ENCODE measurements at regions not wholly inside any gene's neighbourhood (a gene's known extent, or its start where the extent isn't known, plus 50 kb on each side); places are given as distances from the start of the nearest gene placed in this dataset.

DNA sequence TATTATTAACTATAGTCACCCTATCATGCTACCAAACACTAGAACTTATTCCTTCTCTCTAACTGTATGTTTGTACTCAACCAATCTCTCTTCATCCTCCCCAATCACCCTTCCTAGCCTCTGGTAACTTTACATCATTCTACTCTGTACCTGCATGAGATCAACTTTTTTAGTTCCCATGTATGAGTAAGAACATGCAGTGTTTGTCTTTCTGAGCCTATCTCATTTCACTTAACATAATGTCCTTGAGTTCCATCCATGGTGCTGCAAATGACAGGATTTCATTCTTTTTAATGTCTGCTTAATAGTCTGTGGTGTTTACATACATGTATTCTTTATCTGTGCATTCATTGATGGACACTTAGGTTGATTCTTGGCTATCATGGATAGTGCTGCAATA is 108.9 kb upstream of the RFX8 start:
- TF ChIP-seq, protein P1, sequence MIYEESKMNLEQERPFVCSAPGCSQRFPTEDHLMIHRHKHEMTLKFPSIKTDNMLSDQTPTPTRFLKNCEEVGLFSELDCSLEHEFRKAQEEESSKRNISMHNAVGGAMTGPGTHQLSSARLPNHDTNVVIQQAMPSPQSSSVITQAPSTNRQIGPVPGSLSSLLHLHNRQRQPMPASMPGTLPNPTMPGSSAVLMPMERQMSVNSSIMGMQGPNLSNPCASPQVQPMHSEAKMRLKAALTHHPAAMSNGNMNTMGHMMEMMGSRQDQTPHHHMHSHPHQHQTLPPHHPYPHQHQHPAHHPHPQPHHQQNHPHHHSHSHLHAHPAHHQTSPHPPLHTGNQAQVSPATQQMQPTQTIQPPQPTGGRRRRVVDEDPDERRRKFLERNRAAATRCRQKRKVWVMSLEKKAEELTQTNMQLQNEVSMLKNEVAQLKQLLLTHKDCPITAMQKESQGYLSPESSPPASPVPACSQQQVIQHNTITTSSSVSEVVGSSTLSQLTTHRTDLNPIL (CRISPR knock-in tag; IDR thresholded peaks at IDR 0.05; ENCODE audit: low read depth) = no peak
- no peak for TF ChIP-seq ESRRG (CRISPR knock-in tag; IDR thresholded peaks at IDR 0.05)
- TF ChIP-seq TCF4 (CRISPR knock-in tag; IDR thresholded peaks at IDR 0.05; ENCODE audit: borderline replicate concordance) = no peak
- TF ChIP-seq, protein P2, sequence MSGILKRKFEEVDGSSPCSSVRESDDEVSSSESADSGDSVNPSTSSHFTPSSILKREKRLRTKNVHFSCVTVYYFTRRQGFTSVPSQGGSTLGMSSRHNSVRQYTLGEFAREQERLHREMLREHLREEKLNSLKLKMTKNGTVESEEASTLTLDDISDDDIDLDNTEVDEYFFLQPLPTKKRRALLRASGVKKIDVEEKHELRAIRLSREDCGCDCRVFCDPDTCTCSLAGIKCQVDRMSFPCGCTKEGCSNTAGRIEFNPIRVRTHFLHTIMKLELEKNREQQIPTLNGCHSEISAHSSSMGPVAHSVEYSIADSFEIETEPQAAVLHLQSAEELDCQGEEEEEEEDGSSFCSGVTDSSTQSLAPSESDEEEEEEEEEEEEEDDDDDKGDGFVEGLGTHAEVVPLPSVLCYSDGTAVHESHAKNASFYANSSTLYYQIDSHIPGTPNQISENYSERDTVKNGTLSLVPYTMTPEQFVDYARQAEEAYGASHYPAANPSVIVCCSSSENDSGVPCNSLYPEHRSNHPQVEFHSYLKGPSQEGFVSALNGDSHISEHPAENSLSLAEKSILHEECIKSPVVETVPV (CRISPR knock-in tag; IDR thresholded peaks at IDR 0.05) = no peak
- TF ChIP-seq BACH2 (CRISPR knock-in tag; IDR thresholded peaks at IDR 0.05; ENCODE audit: borderline replicate concordance) = no peak
- no peak for TF ChIP-seq ZNF70 (CRISPR knock-in tag; IDR thresholded peaks at IDR 0.05)
- TF ChIP-seq ZFP30 (CRISPR knock-in tag; IDR thresholded peaks at IDR 0.05) = no peak
- no peak for TF ChIP-seq CSDC2 (CRISPR knock-in tag; IDR thresholded peaks at IDR 0.05)
- TF ChIP-seq RARB (CRISPR knock-in tag; IDR thresholded peaks at IDR 0.05) = no peak
- TF ChIP-seq ZNF565 (CRISPR knock-in tag; conservative IDR thresholded peaks at IDR 0.05; ENCODE audit: low read depth) = no peak
- TF ChIP-seq, protein P3, sequence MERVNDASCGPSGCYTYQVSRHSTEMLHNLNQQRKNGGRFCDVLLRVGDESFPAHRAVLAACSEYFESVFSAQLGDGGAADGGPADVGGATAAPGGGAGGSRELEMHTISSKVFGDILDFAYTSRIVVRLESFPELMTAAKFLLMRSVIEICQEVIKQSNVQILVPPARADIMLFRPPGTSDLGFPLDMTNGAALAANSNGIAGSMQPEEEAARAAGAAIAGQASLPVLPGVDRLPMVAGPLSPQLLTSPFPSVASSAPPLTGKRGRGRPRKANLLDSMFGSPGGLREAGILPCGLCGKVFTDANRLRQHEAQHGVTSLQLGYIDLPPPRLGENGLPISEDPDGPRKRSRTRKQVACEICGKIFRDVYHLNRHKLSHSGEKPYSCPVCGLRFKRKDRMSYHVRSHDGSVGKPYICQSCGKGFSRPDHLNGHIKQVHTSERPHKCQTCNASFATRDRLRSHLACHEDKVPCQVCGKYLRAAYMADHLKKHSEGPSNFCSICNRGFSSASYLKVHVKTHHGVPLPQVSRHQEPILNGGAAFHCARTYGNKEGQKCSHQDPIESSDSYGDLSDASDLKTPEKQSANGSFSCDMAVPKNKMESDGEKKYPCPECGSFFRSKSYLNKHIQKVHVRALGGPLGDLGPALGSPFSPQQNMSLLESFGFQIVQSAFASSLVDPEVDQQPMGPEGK (CRISPR knock-in tag; IDR thresholded peaks at IDR 0.05; ENCODE audit: borderline replicate concordance) = no peak
- TF ChIP-seq ZNF8 (CRISPR knock-in tag; IDR thresholded peaks at IDR 0.05) = no peak
